Common myeloid progenitor, CD34-positive (primary cell): ENCODE measurements at regions not wholly inside any gene's neighbourhood (a gene's known extent, or its start where the extent isn't known, plus 50 kb on each side); places are given as distances from the start of the nearest gene placed in this dataset.
"Not testable (repeated sequence)": the region's sequence is repeated elsewhere in the genome, so short reads cannot be mapped to it uniquely, and the experiment has no call there.

Experiments
- CTCF ChIA-PET: fragments of 350-600 bp; sonication (Branson Sonifier 250); formaldehyde crosslinking; loops from one replicate; lab custom pipeline; 2021; ENCODE audit warnings: antibody characterized with exemption; lab: Charles Lee
- POLR2A ChIA-PET: fragments of 350-600 bp; sonication (Branson Sonifier 250); formaldehyde crosslinking; loops from one replicate; lab custom pipeline; 2021; ENCODE audit warnings: antibody characterized with exemption; lab: Charles Lee
- DNase-seq, 3 donors: peaks; one replicate each; pipeline versions ENCODE4 v3.0.0 to v3.0.0-alpha.2; 2013
- H3K27ac ChIP-seq, 2 experiments: 1 replicate in 1 of 2; 2 replicates in 1 of 2; pipeline ENCODE4 v1.7.0; 2013; ENCODE audit warnings: inconsistent platforms in 2 of 2, low read length in 2 of 2, mild to moderate bottlenecking in 2 of 2, low read depth in 1 of 2, moderate library complexity in 1 of 2; ENCODE audit not compliant: severe bottlenecking in 2 of 2, insufficient read depth in 1 of 2, poor library complexity in 1 of 2
- H3K27me3 ChIP-seq, 5 experiments: replicated peaks in 2 of 5; 1 replicate in 3 of 5; 2 replicates in 2 of 5; pipeline versions ENCODE4 v1.6.1 to v1.7.0; 2013; ENCODE audit warnings: low read length in 4 of 5, mild to moderate bottlenecking in 2 of 5, moderate library complexity in 2 of 5, inconsistent platforms in 1 of 5; ENCODE audit not compliant: insufficient read depth in 5 of 5, control insufficient read depth in 4 of 5
- H3K36me3 ChIP-seq, 4 experiments: 1 replicate in 2 of 4; 2 replicates in 2 of 4; pipeline versions ENCODE4 v1.6.1 to v1.7.0; 2013; ENCODE audit warnings: low read length in 3 of 4, control low read depth in 1 of 4, mild to moderate bottlenecking in 1 of 4; ENCODE audit not compliant: control insufficient read depth in 4 of 4, insufficient read depth in 4 of 4
- H3K4me1 ChIP-seq, 4 experiments: 1 replicate in 3 of 4; 2 replicates in 1 of 4; pipeline versions ENCODE4 v1.6.1 to v1.7.1; 2013; ENCODE audit warnings: low read length in 3 of 4, mild to moderate bottlenecking in 3 of 4, control low read depth in 1 of 4, inconsistent platforms in 1 of 4, moderate library complexity in 1 of 4; ENCODE audit not compliant: control insufficient read depth in 4 of 4, insufficient read depth in 4 of 4; ENCODE audit errors: control extremely low read depth in 1 of 4
- H3K4me3 ChIP-seq, 7 experiments: 1 replicate in 4 of 7; 2 replicates in 3 of 7; pipeline versions ENCODE4 v1.5.1 to v1.7.0; 2013; ENCODE audit warnings: mild to moderate bottlenecking in 7 of 7, low read length in 6 of 7, moderate library complexity in 6 of 7, inconsistent platforms in 2 of 7, low read depth in 2 of 7, control low read depth in 1 of 7; ENCODE audit not compliant: insufficient read depth in 4 of 7, control insufficient read depth in 1 of 7; ENCODE audit errors: extremely low read depth in 1 of 7
- H3K9me3 ChIP-seq, 5 experiments: 1 replicate in 4 of 5; 2 replicates in 1 of 5; pipeline versions ENCODE4 v1.6.1 to v1.7.1; 2013; ENCODE audit warnings: low read length in 4 of 5, mild to moderate bottlenecking in 2 of 5, inconsistent platforms in 1 of 5, low read depth in 1 of 5, moderate library complexity in 1 of 5; ENCODE audit not compliant: control insufficient read depth in 4 of 5, insufficient read depth in 2 of 5; ENCODE audit errors: control extremely low read depth in 1 of 5
- WGBS: methylation state at CpG from one replicate; pipeline ENCODE4 v1.1.5; 2013; ENCODE audit not compliant: insufficient coverage; 5-methylcytosine and 5-hydroxymethylcytosine counted together

- Histone ChIP-seq H3K36me3 (no peaks in the 10 kb centered on the region), H3K4me1 (peaks cover 0 to 9% (median 0%) of the 10 kb centered on the region in 4 experiments), H3K27me3 (no peaks in the 10 kb centered on the region), H3K4me3 (no peak overlapping the region), H3K27ac (no peak overlapping the region), H3K9me3 (no peaks in the 10 kb centered on the region)
- 95% methylated on average over 2 of the region's 5 CpGs for WGBS
- POLR2A ChIA-PET: no interaction called here
- CTCF ChIA-PET: no interaction called here
- no peak for DNase-seq
These were observed 64.8 kb upstream of the VWC2 start for GRCh38 chr7:49708590-49708989.

DNA sequence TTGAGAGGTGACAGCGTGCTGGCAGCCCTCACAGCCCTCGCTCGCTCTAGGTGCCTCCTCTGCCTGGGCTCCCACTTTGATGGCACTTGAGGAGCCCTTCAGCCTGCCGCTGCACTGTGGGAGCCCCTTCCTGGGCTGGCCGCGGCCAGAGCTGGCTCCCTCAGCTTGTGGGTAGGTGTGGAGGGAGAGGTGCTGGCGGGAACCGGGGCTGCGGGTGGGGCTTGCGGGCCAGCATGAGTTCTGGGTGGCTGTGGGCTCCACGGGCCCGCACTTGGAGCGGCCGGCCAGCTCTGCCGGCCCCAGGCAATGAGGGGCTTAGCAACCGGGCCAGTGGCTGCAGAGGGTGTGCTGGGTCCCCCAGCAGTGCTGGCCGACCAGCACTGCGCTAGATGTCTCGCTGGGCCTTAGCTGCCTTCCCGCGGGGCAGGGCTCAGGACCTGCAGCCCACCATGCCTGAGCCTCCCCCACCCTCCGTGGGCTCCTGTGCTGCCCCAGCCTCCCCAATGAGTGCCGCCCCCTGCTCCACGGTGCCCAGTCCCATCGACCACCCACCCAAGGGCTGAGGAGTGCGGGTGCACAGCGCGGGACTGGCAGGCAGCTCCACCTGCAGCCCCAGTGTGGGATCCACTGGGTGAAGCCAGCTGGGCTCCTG lies 62.2 kb upstream of the VWC2 start:
- H3K36me3 ChIP-seq, POLR2A ChIA-PET, CTCF ChIA-PET, H3K4me3 ChIP-seq, H3K9me3 ChIP-seq, H3K27me3 ChIP-seq, H3K4me1 ChIP-seq, DNase-seq, H3K27ac ChIP-seq: not testable (repeated sequence)
- 96% methylated on average over 16 of the region's 28 CpGs for WGBS

- CTCF ChIA-PET: no interaction called here
- Histone ChIP-seq H3K9me3 (no peaks in the 10 kb centered on the region), H3K4me1 (no peaks in the 10 kb centered on the region), H3K27ac (no peak overlapping the region), H3K4me3 (no peak overlapping the region), H3K27me3 (no peaks in the 10 kb centered on the region), H3K36me3 (no peaks in the 10 kb centered on the region)
- 100% methylated on average over 1 of the region's 2 CpGs for WGBS
- DNase-seq: no peak
- POLR2A ChIA-PET: no interaction called here
These were observed 59.3 kb upstream of the VWC2 start for GRCh38 chr7:49714182-49714581.

DNA sequence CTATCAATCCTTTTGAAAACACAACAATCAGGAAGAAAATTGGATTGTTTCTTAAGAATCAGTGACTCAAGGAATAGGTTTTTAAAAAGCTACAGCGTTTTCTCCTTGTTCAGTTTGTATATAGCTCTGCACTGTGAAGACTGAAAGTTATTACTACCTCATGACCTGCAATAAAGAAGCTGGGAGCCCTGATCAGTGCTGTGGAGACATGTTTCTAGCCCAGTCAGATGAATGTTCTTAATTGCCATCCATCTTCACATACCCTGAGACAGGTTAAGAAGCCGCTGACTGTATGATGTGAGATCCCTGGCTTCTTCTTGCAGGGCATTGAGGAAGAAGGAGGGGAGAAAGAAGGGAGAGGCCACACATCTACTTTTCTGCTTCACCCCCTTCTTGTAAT lies 58.0 kb upstream of the VWC2 start:
- Histone ChIP-seq H3K4me3 (no peak overlapping the region), H3K36me3 (no peaks in the 10 kb centered on the region), H3K4me1 (no peaks in the 10 kb centered on the region), H3K27me3 (no peaks in the 10 kb centered on the region), H3K27ac (no peak overlapping the region), H3K9me3 (no peaks in the 10 kb centered on the region)
- DNase-seq: no peak
- ChIA-PET CTCF (no interaction called here), POLR2A (no interaction called here)
- 100% methylated on average over 1 of the region's 2 CpGs for whole genome bisulfite sequencing

DNA sequence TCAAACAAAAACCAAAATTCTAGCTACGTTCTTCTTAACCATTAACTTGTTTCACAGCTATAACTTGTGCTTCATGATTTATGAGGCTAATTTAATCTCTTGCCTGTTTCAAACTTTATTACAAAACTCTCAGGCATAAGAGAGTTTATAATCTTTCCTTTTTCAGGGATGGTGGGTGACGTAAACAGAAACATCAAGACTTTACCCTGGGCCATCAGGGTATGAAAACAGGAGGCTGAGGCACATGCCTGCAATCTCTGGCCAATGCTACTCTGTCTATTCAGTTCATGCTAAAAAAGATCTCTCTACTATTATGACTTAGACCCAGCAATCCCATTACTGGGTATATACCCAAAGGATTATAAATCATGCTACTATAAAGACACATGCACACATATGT lies 55.9 kb upstream of the VWC2 start:
- Histone ChIP-seq H3K27me3 (no peaks in the 10 kb centered on the region), H3K9me3 (no peaks in the 10 kb centered on the region), H3K4me3 (no peak overlapping the region), H3K4me1 (no peaks in the 10 kb centered on the region), H3K27ac (no peak overlapping the region), H3K36me3 (no peaks in the 10 kb centered on the region)
- ChIA-PET CTCF (no interaction called here), POLR2A (no interaction called here)
- no peak for DNase-seq
- no CpG with 5 or more reads among the region's 2 CpGs for WGBS

GRCh38 chr7:49718760-49719159 lies 54.7 kb upstream of the VWC2 start:
- H3K27me3 ChIP-seq: no peaks in the 10 kb centered on the region
- POLR2A ChIA-PET: no interaction called here
- no CpG with 5 or more reads among the region's 4 CpGs for WGBS
- H3K9me3 ChIP-seq: no peaks in the 10 kb centered on the region
- H3K36me3 ChIP-seq: no peaks in the 10 kb centered on the region
- no peak overlapping the region for H3K27ac ChIP-seq
- no peak for DNase-seq
- CTCF ChIA-PET: interaction anchor here (0.6 kb wide), 1 partner anchor 1571 kb away, joined by 3 read pairs; no protein-coding TSS in a partner anchor
- no peak overlapping the region for H3K4me3 ChIP-seq
- H3K4me1 ChIP-seq: no peaks in the 10 kb centered on the region

DNA sequence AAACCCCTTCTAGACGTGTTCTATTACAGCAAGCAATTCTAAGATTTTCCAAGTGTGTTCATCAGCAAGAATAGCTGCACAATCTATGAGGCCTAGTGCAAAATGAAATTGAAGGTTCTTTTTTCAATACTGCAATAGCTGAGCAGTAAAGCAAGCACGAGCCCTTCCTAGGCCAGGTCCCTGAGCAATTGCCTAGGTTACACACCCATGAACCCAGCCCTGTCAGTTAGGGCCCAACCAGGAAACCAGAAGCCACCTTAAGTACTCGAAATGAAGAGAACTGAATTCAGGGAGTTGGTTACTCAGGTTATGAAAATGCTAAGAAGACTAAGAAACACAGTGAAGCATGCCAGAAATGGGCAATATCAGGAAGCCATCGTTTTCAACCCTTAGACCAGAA lies 52.0 kb upstream of the VWC2 start:
- CTCF ChIA-PET: no interaction called here
- 100% methylated on average over 4 of the region's 4 CpGs for WGBS
- DNase-seq: no peak
- no peaks in the 10 kb centered on the region for H3K36me3 ChIP-seq
- H3K9me3 ChIP-seq: no peaks in the 10 kb centered on the region
- no peaks in the 10 kb centered on the region for H3K27me3 ChIP-seq
- no peak overlapping the region for H3K4me3 ChIP-seq
- POLR2A ChIA-PET: no interaction called here
- H3K4me1 ChIP-seq: no peaks in the 10 kb centered on the region
- H3K27ac ChIP-seq: no peak overlapping the region
